DMS 273 (cell line): ENCODE measurements at regions not wholly inside any gene's neighbourhood (a gene's known extent, or its start where the extent isn't known, plus 50 kb on each side); places are given as distances from the start of the nearest gene placed in this dataset.
A peak's percentile ranks its signal among the peaks of the same experiment; 100 is the strongest.

Experiments used
- DNase-seq: peaks from one replicate; lab custom pipeline; 2025; ENCODE audit not compliant: unreplicated experiment; lab: John Stamatoyannopoulos, UW

- no peak for DNase-seq
These were observed 86.9 kb upstream of the PRR23E start for GRCh38 chr3:127106053-127106452.

DNA sequence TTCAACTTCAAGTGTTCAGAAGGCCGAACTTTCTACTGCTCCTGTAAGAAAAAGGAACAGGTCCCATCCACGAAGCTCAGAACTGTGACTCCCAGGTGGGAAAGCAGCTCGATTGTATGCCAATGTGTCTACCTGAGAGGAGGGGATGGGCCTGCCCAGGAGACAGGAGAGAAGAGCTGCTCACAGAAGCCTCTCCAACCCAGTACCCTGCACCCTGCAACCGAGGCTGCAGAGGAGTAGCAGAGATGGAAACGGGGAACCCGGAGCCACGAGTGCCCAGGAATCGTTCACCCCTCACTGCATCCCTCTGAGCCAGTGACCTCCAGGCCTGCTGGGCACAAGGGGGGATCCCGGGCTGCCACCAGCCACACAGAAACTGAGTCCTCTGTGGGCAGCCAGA is 86.5 kb upstream of the PRR23E start:
- no peak for DNase-seq

DNA sequence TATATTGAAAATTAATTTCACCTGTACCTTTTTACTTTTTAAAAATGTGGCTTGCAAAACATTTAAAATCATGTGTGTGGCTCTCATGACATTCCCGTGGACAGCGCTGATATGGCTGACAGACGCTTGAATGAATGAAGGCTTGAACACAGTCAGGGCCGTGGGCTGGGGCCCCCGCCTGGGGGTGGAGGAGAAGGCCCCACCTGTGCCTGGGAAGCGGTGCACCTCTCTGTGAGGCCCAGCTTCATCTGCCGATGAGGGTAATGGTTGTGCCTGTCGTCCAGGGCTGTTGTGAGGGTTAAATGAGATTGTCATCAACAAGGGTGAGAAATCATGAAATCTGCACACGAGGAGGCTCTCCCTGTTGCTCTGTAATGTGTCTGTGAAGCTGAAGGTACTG is 85.9 kb upstream of the PRR23E start:
- DNase-seq: no peak

GRCh38 chr3:127107491-127108375 is 85.2 kb upstream of the PRR23E start:
- DNase-seq: no peak

DNA sequence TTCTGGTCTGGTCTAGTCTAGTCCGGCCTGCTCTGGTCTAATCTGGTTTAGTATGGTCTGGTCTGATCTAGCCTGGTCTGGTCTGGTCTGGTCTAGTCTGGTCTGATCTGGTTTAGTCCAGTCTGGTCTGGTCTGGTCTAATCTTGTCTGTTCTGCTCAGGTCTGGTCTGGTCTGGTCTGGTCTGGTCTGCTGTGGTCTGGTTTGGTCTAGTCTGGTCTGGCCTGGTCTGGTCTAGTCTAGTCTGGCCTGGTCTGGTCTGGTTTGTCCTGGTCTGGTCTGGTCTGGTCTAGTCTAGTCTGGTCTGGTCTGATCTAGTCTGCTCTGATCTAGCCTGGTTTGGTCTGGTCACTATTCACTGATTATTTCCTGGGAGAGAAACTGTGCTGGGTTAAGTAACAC is 84.1 kb upstream of the PRR23E start:
- no peak for DNase-seq

- DNase-seq: no peak
These were observed 81.8 kb upstream of the PRR23E start for GRCh38 chr3:127110982-127111693.

DNA sequence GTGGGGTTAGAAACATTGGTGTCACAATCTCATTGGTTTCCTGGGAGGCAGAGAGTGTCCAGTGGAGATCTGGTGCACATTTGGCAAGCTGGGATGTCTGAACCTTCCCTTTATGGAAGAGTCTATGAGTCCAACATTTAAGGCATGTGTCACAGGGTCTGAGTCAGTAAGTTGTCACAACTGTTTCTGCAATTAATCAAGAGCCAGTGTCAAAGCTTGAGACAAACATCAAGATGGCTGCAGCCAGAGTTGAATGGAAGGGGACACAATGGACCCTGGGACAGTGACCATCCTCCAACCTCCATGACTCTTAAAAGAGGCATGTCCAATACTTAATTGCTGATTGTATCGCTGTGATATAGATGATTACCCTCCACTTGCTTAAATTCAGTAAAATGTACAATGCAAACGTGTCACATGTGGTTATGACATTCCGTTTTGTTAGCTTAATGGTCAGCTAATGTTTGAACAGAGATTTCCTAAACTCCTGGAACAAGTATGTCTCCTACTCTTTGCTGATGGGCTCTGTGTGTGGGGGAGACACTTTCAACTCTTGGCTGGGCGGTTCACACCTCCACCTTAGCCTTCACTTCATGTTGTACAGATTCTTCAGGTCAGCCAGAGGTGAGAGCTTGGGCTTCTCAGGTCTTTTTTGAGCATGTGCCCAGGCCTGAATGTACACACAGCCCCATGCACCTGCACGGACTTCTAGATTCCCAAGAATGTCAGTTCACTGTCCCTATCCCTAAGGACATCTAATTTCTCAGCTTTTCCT is 79.9 kb upstream of the PRR23E start:
- no peak for DNase-seq

- DNase-seq: no peak
These were observed 79.4 kb upstream of the PRR23E start for GRCh38 chr3:127113571-127113891.

- DNase-seq: peak; percentile 50
These were observed 78.4 kb upstream of the PRR23E start for GRCh38 chr3:127114337-127115070.

DNA sequence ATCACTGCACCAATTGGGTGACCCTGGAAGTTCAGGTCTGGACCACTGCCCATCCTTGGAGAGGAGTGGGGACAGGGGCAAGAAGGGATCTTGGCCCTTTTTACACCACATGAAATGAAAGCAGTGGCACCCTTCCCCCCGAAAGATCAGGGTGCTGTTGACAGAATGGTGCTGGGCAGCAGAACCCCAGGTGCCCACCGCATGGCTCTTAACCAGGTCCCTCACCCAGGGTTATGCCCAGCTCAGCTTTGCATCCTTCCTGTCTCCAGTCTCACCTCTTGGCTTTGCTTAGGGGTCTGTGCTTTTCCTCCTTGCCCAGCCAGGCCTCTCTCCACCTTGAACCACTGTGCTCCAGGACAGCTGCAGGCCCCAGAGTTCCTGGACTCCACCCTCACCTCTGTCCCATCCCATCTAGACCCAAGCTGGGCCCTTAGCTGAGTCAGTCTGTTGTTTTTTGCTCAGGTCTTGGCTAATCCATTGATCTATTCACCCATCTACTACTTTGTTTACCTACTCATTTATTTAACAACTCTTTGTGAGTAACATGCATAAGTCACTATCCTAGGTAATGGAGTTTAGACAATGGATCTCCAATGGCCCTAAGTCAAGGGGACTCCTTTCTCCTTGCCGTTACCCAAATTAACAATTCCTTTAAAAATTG is 77.1 kb upstream of the PRR23E start:
- no peak for DNase-seq

DNA sequence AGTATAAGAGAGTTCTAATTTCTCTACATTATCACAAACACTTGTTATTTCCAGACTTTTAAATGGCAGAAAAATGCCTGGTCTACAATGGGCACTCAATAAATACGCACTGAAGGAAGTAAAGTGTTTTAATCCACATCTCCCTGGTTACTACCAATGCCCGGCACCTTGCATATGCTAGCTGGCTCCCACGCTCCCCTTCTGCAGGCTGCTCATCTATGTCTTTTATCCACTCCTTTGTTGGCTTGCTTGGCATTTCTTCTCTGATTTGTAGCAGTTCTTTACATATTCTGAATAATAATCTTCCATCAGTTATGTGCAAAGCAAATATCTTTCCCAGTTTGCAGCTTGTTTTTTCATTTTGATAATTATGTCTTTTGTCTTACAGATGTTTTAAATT is 74.6 kb upstream of the PRR23E start:
- DNase-seq: no peak

- no peak for DNase-seq
These were observed 73.1 kb upstream of the PRR23E start for GRCh38 chr3:127119693-127120464.

DNA sequence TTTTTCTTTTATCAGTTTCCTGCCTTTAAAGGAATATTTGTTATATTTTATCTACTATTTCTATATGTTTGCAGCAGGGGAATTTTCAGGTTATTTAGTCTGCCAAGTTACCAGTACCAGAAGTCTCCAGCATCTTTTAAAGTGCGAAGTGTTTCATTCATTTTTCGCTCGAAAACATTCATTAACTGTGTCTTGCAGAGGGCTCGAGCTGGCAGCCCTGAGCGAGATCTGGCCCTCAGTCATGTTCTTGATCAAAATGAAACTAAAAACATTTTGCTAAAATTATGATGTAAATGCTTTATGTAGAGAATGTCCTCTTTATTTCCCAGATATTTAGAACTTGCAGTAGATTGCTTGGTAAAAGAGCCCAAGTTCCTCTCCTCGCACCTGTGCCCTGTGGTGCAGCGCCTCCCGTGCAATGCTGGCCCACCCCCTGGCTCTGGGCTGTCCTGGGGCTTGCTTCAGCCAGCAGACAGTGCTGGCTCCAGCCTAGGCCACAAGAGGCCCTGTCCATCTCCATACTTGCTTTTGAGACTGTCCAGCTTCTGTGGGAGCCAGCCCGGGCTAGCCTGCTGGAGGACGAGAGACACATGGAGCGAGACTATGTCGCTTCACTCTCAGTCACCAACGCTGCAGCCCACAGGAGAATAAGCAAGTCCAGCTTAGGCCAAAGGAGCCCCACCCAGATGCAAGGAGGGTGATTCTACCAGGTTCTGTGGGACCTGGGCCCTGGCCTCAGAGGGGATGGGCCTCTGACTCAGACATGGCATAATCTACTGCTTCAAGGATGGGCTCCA is 71.9 kb upstream of the PRR23E start:
- no peak for DNase-seq

DNA sequence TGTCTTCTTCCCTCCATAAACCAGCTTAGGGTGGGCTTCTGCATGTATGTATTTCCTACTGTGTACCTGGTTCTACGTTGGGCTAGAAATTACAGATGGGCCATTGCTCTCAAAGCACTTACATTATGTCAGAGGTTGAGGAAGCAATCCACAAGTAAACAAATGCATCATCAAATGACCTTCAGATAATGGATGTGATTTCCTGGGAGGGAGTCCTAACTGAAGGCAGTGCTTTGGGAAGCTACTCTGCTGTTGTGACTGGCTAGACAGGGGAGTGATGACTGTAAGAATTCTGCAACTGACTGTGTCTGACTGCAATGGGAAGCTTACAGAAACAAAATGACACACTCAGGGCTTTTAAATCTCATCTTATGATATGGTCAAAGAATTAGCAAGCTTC is 71.0 kb upstream of the PRR23E start:
- no peak for DNase-seq

DNA sequence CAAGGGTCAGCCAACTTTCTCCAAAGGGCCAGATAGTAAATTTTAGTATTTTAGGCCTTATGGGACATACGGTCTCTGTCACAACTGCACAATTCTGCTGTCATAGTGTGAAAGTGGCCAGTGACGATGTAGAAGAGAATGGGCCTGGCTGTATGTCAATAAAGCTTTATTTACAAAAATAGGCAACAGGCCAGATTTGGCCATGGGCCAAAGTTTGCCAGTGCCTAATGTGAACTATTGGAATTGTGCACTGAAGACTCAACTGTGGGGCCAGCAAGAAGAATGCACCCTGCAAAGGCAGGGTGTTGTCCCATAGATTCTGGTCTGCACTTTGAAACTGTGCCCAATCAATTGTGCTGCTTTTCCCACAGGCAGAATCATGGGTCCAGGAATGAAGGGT is 69.4 kb upstream of the PRR23E start:
- no peak for DNase-seq

- no peak for DNase-seq
These were observed 68.8 kb upstream of the PRR23E start for GRCh38 chr3:127124120-127124519.

- no peak for DNase-seq
These were observed 61.3 kb upstream of the PRR23E start for GRCh38 chr3:127131424-127132170.

DNA sequence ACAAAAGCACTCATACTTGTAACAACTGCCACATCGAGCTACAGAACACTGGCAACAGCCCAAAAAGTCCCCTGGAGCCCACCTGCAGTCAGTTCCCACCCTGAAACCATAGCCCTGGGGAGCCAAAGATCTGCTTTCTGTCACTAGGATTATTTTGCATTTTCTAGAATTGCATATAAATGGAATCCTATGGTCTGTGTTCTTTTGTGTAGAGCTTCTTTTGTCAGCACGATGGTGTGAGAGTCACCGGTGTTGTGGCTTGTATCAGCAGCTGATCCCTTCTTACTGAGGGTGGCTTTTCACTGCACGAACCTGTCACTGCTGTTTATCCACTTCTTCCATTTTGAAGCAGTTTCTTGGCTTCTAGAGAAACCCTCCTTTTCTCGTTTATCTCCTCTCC is 60.1 kb upstream of the PRR23E start:
- no peak for DNase-seq
